ENCODE measurements at regions not wholly inside any gene's neighbourhood (a gene's known extent, or its start where the extent isn't known, plus 50 kb on each side); places are given as distances from the start of the nearest gene placed in this dataset.
A peak's percentile ranks its signal among the peaks of the same experiment; 100 is the strongest.
"Not testable (repeated sequence)": the region's sequence is repeated elsewhere in the genome, so short reads cannot be mapped to it uniquely, and the experiment has no call there.

GRCh38 chr20:22529150-22530019 lies 55.0 kb downstream of the FOXA2 start:
- no peak for DNase-seq (ENCODE audit: low read depth in 2 of 2)

GRCh38 chr20:22526512-22527012 lies 57.8 kb downstream of the FOXA2 start:
- no peak for DNase-seq (ENCODE audit: low read depth in 2 of 2)

- DNase-seq (ENCODE audit: low read depth in 2 of 2): no peak
Observed at GRCh38 chr20:22525821-22526220, 58.6 kb downstream of the FOXA2 start.

- no peak for DNase-seq (ENCODE audit: low read depth in 2 of 2)
Observed at GRCh38 chr20:22525069-22525820, 59.1 kb downstream of the FOXA2 start.

- DNase-seq (ENCODE audit: low read depth in 2 of 2): no peak
Observed at GRCh38 chr20:22524393-22525015, 59.9 kb downstream of the FOXA2 start.

- DNase-seq (ENCODE audit: low read depth in 2 of 2): no peak
Observed at GRCh38 chr20:22523499-22524392, 60.6 kb downstream of the FOXA2 start.

- DNase-seq (ENCODE audit: low read depth in 2 of 2): no peak
Observed at GRCh38 chr20:22523128-22523498, 61.3 kb downstream of the FOXA2 start.

GRCh38 chr20:22522701-22523100 lies 61.7 kb downstream of the FOXA2 start:
- no peak for DNase-seq (ENCODE audit: low read depth in 2 of 2)

- DNase-seq (ENCODE audit: low read depth in 2 of 2): not testable (repeated sequence)
Observed at GRCh38 chr20:22521940-22522339, 62.4 kb downstream of the FOXA2 start.

- no peak for DNase-seq (ENCODE audit: low read depth in 2 of 2)
Observed at GRCh38 chr20:22520381-22520780, 64.0 kb downstream of the FOXA2 start.

GRCh38 chr20:22515264-22515663 lies 69.1 kb downstream of the FOXA2 start:
- DNase-seq (ENCODE audit: low read depth in 2 of 2): no peak

GRCh38 chr20:22513574-22513973 lies 70.8 kb downstream of the FOXA2 start:
- DNase-seq (ENCODE audit: low read depth in 2 of 2): no peak

- DNase-seq (ENCODE audit: low read depth in 2 of 2): no peak
Observed at GRCh38 chr20:22512911-22513489, 71.4 kb downstream of the FOXA2 start.

- peak; percentile 1 to 8 for DNase-seq (ENCODE audit: low read depth in 2 of 2)
Observed at GRCh38 chr20:22511943-22512910, 72.1 kb downstream of the FOXA2 start.

GRCh38 chr20:22509843-22510147 lies 74.6 kb downstream of the FOXA2 start:
- DNase-seq (ENCODE audit: low read depth in 2 of 2): no peak

GRCh38 chr20:22509090-22509842 lies 75.1 kb downstream of the FOXA2 start:
- DNase-seq (ENCODE audit: low read depth in 2 of 2): no peak

- no peak for DNase-seq (ENCODE audit: low read depth in 2 of 2)
Observed at GRCh38 chr20:22508426-22508825, 75.9 kb downstream of the FOXA2 start.

- DNase-seq (ENCODE audit: low read depth in 2 of 2): no peak
Observed at GRCh38 chr20:22507240-22507961, 77.0 kb downstream of the FOXA2 start.

GRCh38 chr20:22506827-22507226 lies 77.5 kb downstream of the FOXA2 start:
- no peak for DNase-seq (ENCODE audit: low read depth in 2 of 2)

All from fibroblast of skin of left quadriceps (primary cell).